Esophagus squamous epithelium (tissue), 4 donors: ENCODE measurements at regions not wholly inside any gene's neighbourhood (a gene's known extent, or its start where the extent isn't known, plus 50 kb on each side); places are given as distances from the start of the nearest gene placed in this dataset.

Experiments
- POLR2A ChIP-seq, 4 donors: fragments of 450-650 bp; IDR thresholded peaks; one replicate each; pipeline ENCODE4 v1.6.1; 2017; ENCODE audit warnings: antibody characterized with exemption in 4 of 4, mild to moderate bottlenecking in 4 of 4, moderate library complexity in 3 of 4
- TF ChIP-seq, protein P1 (sequence below), 6 experiments: fragments of 450-650 bp in 4 of 6; fragments of 200-600 bp in 2 of 6; sonication (generic) in 2 of 6; IDR thresholded peaks; one replicate each; pipeline ENCODE4 v1.5.1; 2016 to 2019; ENCODE audit warnings: antibody characterized with exemption in 6 of 6, mild to moderate bottlenecking in 4 of 6, moderate library complexity in 4 of 6

DNA sequence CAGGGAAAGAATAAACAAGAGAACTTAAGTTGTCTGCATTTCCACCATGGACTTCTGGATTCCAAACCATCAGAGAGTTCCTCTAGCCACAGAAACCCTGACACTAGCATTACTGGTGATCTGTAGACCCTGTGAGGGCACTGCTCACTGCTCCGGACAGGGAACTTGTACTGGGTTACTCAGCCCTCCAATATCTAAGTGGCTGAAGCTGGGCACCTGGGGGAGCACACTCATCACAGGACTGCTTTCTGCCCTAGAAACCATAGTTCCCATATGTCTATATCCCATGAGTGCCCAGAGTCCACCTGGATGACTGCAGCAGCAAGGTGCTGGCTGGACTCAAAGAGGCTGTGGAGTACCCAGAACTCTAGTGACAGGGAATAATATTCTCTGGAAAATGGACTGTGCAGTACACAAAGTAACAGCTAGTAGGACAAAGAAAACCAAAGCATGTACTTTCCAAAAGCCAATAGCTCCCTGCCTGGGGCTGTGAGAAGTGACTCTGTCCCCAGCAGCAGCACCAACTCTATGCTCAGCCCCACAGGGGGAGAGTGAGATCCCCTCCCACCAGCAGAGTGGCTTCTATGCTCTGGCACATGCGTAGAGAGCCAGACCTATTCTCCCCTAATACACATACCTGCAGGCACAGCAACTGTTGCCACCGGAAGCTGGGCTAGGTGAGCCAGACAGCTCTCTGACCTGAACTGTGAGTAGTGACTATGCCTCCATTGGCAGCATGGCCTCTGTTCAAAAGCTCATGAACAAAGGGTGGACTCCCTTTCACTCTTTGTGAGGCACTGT is 472.9 kb upstream of the FTMT start:
- TF ChIP-seq, protein P1, sequence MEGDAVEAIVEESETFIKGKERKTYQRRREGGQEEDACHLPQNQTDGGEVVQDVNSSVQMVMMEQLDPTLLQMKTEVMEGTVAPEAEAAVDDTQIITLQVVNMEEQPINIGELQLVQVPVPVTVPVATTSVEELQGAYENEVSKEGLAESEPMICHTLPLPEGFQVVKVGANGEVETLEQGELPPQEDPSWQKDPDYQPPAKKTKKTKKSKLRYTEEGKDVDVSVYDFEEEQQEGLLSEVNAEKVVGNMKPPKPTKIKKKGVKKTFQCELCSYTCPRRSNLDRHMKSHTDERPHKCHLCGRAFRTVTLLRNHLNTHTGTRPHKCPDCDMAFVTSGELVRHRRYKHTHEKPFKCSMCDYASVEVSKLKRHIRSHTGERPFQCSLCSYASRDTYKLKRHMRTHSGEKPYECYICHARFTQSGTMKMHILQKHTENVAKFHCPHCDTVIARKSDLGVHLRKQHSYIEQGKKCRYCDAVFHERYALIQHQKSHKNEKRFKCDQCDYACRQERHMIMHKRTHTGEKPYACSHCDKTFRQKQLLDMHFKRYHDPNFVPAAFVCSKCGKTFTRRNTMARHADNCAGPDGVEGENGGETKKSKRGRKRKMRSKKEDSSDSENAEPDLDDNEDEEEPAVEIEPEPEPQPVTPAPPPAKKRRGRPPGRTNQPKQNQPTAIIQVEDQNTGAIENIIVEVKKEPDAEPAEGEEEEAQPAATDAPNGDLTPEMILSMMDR (IDR thresholded peaks at IDR 0.05) = no peak
- no peak for TF ChIP-seq POLR2A (IDR thresholded peaks at IDR 0.05)
